DOHH2 (cell line): ENCODE measurements at regions not wholly inside any gene's neighbourhood (a gene's known extent, or its start where the extent isn't known, plus 50 kb on each side); places are given as distances from the start of the nearest gene placed in this dataset.

ENCODE experiments used
- H3F3A ChIP-seq: fragments of 200-600 bp; sonication (generic), shearing (Covaris generic); 2 replicates; pipeline ENCODE4 v1.6.0; 2016; ENCODE audit warnings: antibody characterized with exemption, mild to moderate bottlenecking; ENCODE audit not compliant: control insufficient read depth, insufficient read depth
- H3K27ac ChIP-seq: fragments of 200-600 bp; sonication (generic); 2 replicates; pipeline ENCODE4 v1.5.1; 2014; ENCODE audit warnings: low read depth, mild to moderate bottlenecking, low read length, moderate library complexity
- H3K27me3 ChIP-seq: fragments of 200-600 bp; sonication (generic); 2 replicates; pipeline ENCODE4 v1.6.1; 2014; ENCODE audit warnings: mild to moderate bottlenecking, low read length, mixed read lengths; ENCODE audit not compliant: control insufficient read depth
- H3K36me3 ChIP-seq: fragments of 200-600 bp; sonication (generic); 2 replicates; pipeline ENCODE4 v1.6.1; 2014; ENCODE audit warnings: mild to moderate bottlenecking, low read length, moderate library complexity, mixed read lengths; ENCODE audit not compliant: control insufficient read depth
- H3K4me1 ChIP-seq: fragments of 200-600 bp; sonication (generic); 2 replicates; pipeline ENCODE4 v1.6.1; 2014; ENCODE audit warnings: mild to moderate bottlenecking, low read length, mixed read lengths; ENCODE audit not compliant: control insufficient read depth
- H3K4me2 ChIP-seq: fragments of 200-600 bp; sonication (generic); 2 replicates; pipeline ENCODE4 v1.6.0; 2014; ENCODE audit warnings: mild to moderate bottlenecking, low read length, moderate library complexity
- H3K4me3 ChIP-seq: fragments of 200-600 bp; sonication (generic); 2 replicates; pipeline ENCODE4 v1.5.1; 2014; ENCODE audit warnings: mild to moderate bottlenecking, low read length, mixed read lengths
- H3K79me2 ChIP-seq: fragments of 200-600 bp; sonication (generic); 2 replicates; pipeline ENCODE4 v1.6.1; 2014; ENCODE audit warnings: mild to moderate bottlenecking, low read length, mixed read lengths; ENCODE audit not compliant: control insufficient read depth
- H3K9me2 ChIP-seq: fragments of 200-600 bp; sonication (generic); replicated peaks from 2 replicates; pipeline ENCODE4 v1.6.1; 2014; ENCODE audit warnings: mild to moderate bottlenecking, low read length, mixed read lengths; ENCODE audit not compliant: control insufficient read depth
- H3K9me3 ChIP-seq: fragments of 200-600 bp; sonication (generic); 2 replicates; pipeline ENCODE4 v1.6.1; 2014; ENCODE audit warnings: antibody characterized with exemption, low read length, mixed read lengths; ENCODE audit not compliant: control insufficient read depth, insufficient read depth
- H4K20me1 ChIP-seq: fragments of 200-600 bp; sonication (generic); 2 replicates; pipeline ENCODE4 v1.6.0; 2014; ENCODE audit warnings: low read depth, mild to moderate bottlenecking, antibody characterized with exemption, low read length, moderate library complexity; ENCODE audit not compliant: control insufficient read depth, insufficient read depth
- EZH2phosphoT487 ChIP-seq: fragments of 200-600 bp; sonication (generic); IDR thresholded peaks from 2 replicates; pipeline ENCODE4 v1.6.1; 2017; ENCODE audit warnings: borderline replicate concordance, mild to moderate bottlenecking, antibody characterized with exemption, low read length, moderate library complexity, mixed read lengths
- TF ChIP-seq, protein P1 (sequence below): fragments of 200-600 bp; sonication (generic); IDR thresholded peaks from one replicate; pipeline ENCODE4 v1.5.1; 2014; ENCODE audit warnings: antibody characterized with exemption, mild to moderate bottlenecking, low read depth, low read length; ENCODE audit not compliant: poor library complexity, severe bottlenecking

DNA sequence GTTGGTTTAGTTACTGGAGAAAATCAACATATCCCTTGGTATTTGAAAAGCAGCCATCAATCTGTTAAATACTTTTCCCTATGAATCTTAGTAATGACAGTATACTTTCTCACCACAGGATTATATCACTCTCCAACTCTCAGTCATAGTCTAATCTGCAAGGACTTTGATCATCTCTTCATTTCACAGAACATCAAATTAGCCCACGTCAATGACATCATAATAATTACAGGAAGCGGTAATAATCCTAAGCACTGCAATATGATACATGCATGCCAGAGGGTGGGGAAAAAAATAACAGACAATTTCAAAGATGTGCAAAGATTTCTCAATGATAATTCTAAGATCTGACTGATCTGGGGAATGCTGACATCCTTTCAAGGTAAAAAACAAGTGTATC lies 404.1 kb downstream of the GPM6A start:
- Histone ChIP-seq H3K4me3 (no peak overlapping the region), H3K27ac (no peak overlapping the region), H4K20me1 (no peaks in the 10 kb centered on the region), H3K9me3 (no peaks in the 10 kb centered on the region), H3K27me3 (no peaks in the 10 kb centered on the region), H3K4me1 (no peaks in the 10 kb centered on the region), H3K9me2 (no peaks in the 10 kb centered on the region), H3F3A (no peaks in the 10 kb centered on the region), H3K36me3 (no peaks in the 10 kb centered on the region), H3K79me2 (no peaks in the 10 kb centered on the region), H3K4me2 (no peak overlapping the region)
- TF ChIP-seq, protein P1, sequence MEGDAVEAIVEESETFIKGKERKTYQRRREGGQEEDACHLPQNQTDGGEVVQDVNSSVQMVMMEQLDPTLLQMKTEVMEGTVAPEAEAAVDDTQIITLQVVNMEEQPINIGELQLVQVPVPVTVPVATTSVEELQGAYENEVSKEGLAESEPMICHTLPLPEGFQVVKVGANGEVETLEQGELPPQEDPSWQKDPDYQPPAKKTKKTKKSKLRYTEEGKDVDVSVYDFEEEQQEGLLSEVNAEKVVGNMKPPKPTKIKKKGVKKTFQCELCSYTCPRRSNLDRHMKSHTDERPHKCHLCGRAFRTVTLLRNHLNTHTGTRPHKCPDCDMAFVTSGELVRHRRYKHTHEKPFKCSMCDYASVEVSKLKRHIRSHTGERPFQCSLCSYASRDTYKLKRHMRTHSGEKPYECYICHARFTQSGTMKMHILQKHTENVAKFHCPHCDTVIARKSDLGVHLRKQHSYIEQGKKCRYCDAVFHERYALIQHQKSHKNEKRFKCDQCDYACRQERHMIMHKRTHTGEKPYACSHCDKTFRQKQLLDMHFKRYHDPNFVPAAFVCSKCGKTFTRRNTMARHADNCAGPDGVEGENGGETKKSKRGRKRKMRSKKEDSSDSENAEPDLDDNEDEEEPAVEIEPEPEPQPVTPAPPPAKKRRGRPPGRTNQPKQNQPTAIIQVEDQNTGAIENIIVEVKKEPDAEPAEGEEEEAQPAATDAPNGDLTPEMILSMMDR, result no peak

DNA sequence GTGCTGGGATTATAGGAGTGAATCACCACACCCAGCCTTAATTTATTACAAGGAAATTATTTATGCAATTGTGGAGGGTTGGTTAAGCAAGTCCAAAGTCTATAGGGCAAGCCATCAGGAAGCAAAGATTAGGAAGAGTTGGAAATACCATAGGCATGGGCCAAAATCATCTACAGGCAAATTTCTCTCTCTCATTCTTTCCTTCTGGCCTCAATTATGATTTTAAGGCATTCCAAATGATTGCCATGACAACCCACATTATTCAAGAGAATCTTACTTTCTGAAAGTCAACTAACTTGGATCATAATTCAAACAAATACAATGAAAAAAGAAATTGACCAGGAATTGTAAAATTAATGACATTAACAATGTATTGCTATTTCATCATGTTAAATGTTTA lies 400.8 kb downstream of the GPM6A start:
- no peaks in the 10 kb centered on the region for H3K36me3 ChIP-seq
- no peaks in the 10 kb centered on the region for H3F3A ChIP-seq
- H3K27ac ChIP-seq, result no peak overlapping the region
- H3K4me3 ChIP-seq, result no peak overlapping the region
- no peaks in the 10 kb centered on the region for H3K9me2 ChIP-seq
- H3K79me2 ChIP-seq, result no peaks in the 10 kb centered on the region
- H3K9me3 ChIP-seq, result no peaks in the 10 kb centered on the region
- H4K20me1 ChIP-seq, result no peaks in the 10 kb centered on the region
- no peak overlapping the region for H3K4me2 ChIP-seq
- no peaks in the 10 kb centered on the region for H3K4me1 ChIP-seq
- no peak for TF ChIP-seq EZH2phosphoT487
- TF ChIP-seq, protein P1, result no peak
- no peaks in the 10 kb centered on the region for H3K27me3 ChIP-seq

DNA sequence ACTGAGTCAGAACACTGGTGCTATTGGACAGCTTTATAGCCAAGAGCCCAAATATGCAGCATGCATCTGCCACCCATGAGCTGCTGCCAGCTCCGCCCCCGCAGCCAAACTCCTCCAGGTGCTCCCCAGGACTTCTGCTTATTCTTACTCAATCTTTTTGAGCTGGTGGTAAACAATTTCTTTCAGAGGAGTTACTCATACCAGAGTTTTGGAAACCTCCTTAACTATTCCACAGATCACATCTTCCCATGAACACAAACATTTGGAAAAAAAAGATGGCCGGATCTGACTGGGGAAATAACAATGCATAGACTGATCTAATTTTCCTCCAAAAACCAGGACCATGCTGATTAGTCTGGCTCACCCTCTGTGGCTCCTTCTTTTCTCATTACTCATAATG lies 399.9 kb downstream of the GPM6A start:
- TF ChIP-seq EZH2phosphoT487, result no peak
- TF ChIP-seq, protein P1, result no peak
- no peak overlapping the region for H3K4me2 ChIP-seq
- no peaks in the 10 kb centered on the region for H3K79me2 ChIP-seq
- no peaks in the 10 kb centered on the region for H3K36me3 ChIP-seq
- no peak overlapping the region for H3K4me3 ChIP-seq
- no peaks in the 10 kb centered on the region for H3F3A ChIP-seq
- no peak overlapping the region for H3K27ac ChIP-seq
- no peaks in the 10 kb centered on the region for H3K9me2 ChIP-seq
- no peaks in the 10 kb centered on the region for H4K20me1 ChIP-seq
- no peaks in the 10 kb centered on the region for H3K4me1 ChIP-seq
- H3K27me3 ChIP-seq, result no peaks in the 10 kb centered on the region
- no peaks in the 10 kb centered on the region for H3K9me3 ChIP-seq

DNA sequence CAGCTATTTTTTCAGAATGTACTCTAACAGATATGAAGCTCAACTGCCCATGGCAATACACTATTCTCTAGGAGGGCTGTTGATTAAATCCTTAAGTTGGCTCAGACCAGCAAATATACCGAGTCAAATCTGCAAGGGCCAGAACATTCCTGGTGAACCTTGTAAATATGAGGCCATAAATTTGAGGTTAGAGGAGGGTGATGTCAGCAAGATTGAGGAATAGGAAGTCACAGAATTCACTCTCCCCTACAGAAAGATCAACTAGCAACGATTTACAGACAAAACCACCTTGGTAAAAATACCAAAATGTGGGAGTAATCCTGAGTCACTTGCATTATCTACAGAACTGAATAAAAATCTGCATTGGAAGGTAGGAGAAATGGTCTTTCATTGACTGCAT lies 399.3 kb downstream of the GPM6A start:
- Histone ChIP-seq H3K27ac (no peak overlapping the region), H3K79me2 (no peaks in the 10 kb centered on the region), H3K4me3 (no peak overlapping the region), H3F3A (no peaks in the 10 kb centered on the region), H3K27me3 (no peaks in the 10 kb centered on the region), H3K9me3 (no peaks in the 10 kb centered on the region), H3K4me1 (no peaks in the 10 kb centered on the region), H3K9me2 (no peaks in the 10 kb centered on the region), H3K4me2 (no peak overlapping the region), H3K36me3 (no peaks in the 10 kb centered on the region), H4K20me1 (no peaks in the 10 kb centered on the region)
- TF ChIP-seq, protein P1, result no peak
- no peak for TF ChIP-seq EZH2phosphoT487
